ENCODE measurements at regions not wholly inside any gene's neighbourhood (a gene's known extent, or its start where the extent isn't known, plus 50 kb on each side); places are given as distances from the start of the nearest gene placed in this dataset.

GRCh38 chr2:215782295-215782694 lies 231.1 kb downstream of the MREG start:
- Mint-ChIP-seq H3K9me3 (ENCODE audit: unreplicated experiment) (peaks cover 6% of the 10 kb centered on the region), H3K36me3 (ENCODE audit: unreplicated experiment) (no peaks in the 10 kb centered on the region), H3K27ac (ENCODE audit: unreplicated experiment) (no peak overlapping the region), H3K4me1 (ENCODE audit: low read depth, unreplicated experiment) (no peaks in the 10 kb centered on the region), H3K27me3 (ENCODE audit: unreplicated experiment) (no peaks in the 10 kb centered on the region), H3K4me3 (ENCODE audit: unreplicated experiment) (no peak overlapping the region)
- no peak for TF ChIP-seq CTCF (IDR thresholded peaks at IDR 0.05; ENCODE audit: partially characterized antibody, unreplicated experiment)
- no peak for DNase-seq

GRCh38 chr2:215780907-215781685 lies 232.3 kb downstream of the MREG start:
- Mint-ChIP-seq H3K27me3 (ENCODE audit: unreplicated experiment) (no peaks in the 10 kb centered on the region), H3K9me3 (ENCODE audit: unreplicated experiment) (peaks cover 2% of the 10 kb centered on the region), H3K36me3 (ENCODE audit: unreplicated experiment) (no peaks in the 10 kb centered on the region), H3K4me3 (ENCODE audit: unreplicated experiment) (no peak overlapping the region), H3K27ac (ENCODE audit: unreplicated experiment) (no peak overlapping the region), H3K4me1 (ENCODE audit: low read depth, unreplicated experiment) (no peaks in the 10 kb centered on the region)
- DNase-seq = no peak
- TF ChIP-seq CTCF (IDR thresholded peaks at IDR 0.05; ENCODE audit: partially characterized antibody, unreplicated experiment) = no peak

GRCh38 chr2:215780313-215780712 lies 233.0 kb downstream of the MREG start:
- TF ChIP-seq CTCF (IDR thresholded peaks at IDR 0.05; ENCODE audit: partially characterized antibody, unreplicated experiment) = no peak
- Mint-ChIP-seq H3K27me3 (ENCODE audit: unreplicated experiment) (no peaks in the 10 kb centered on the region), H3K4me1 (ENCODE audit: low read depth, unreplicated experiment) (no peaks in the 10 kb centered on the region), H3K36me3 (ENCODE audit: unreplicated experiment) (no peaks in the 10 kb centered on the region), H3K4me3 (ENCODE audit: unreplicated experiment) (no peak overlapping the region), H3K27ac (ENCODE audit: unreplicated experiment) (no peak overlapping the region), H3K9me3 (ENCODE audit: unreplicated experiment) (peaks cover 2% of the 10 kb centered on the region)
- DNase-seq = no peak

- Mint-ChIP-seq H3K4me3 (ENCODE audit: unreplicated experiment) (no peak overlapping the region), H3K27ac (ENCODE audit: unreplicated experiment) (no peak overlapping the region), H3K27me3 (ENCODE audit: unreplicated experiment) (no peaks in the 10 kb centered on the region), H3K36me3 (ENCODE audit: unreplicated experiment) (no peaks in the 10 kb centered on the region), H3K4me1 (ENCODE audit: low read depth, unreplicated experiment) (no peaks in the 10 kb centered on the region), H3K9me3 (ENCODE audit: unreplicated experiment) (peaks cover 2% of the 10 kb centered on the region)
- no peak for TF ChIP-seq CTCF (IDR thresholded peaks at IDR 0.05; ENCODE audit: partially characterized antibody, unreplicated experiment)
- DNase-seq = no peak
Measured at GRCh38 chr2:215779912-215780311, 233.4 kb downstream of the MREG start.

- no peaks in the 10 kb centered on the region for H3K9me3 Mint-ChIP-seq (ENCODE audit: unreplicated experiment)
- no peak for TF ChIP-seq CTCF (IDR thresholded peaks at IDR 0.05; ENCODE audit: partially characterized antibody, unreplicated experiment)
- H3K4me3 Mint-ChIP-seq (ENCODE audit: unreplicated experiment) = no peak overlapping the region
- no peaks in the 10 kb centered on the region for H3K36me3 Mint-ChIP-seq (ENCODE audit: unreplicated experiment)
- H3K27ac Mint-ChIP-seq (ENCODE audit: unreplicated experiment) = no peak overlapping the region
- no peak for DNase-seq
- H3K4me1 Mint-ChIP-seq (ENCODE audit: low read depth, unreplicated experiment) = no peaks in the 10 kb centered on the region
- H3K27me3 Mint-ChIP-seq (ENCODE audit: unreplicated experiment) = no peaks in the 10 kb centered on the region
Measured at GRCh38 chr2:215777465-215778044, 235.8 kb downstream of the MREG start.
